ENCODE measurements at regions not wholly inside any gene's neighbourhood (a gene's known extent, or its start where the extent isn't known, plus 50 kb on each side); places are given as distances from the start of the nearest gene placed in this dataset.
A peak's percentile ranks its signal among the peaks of the same experiment; 100 is the strongest.

DNA sequence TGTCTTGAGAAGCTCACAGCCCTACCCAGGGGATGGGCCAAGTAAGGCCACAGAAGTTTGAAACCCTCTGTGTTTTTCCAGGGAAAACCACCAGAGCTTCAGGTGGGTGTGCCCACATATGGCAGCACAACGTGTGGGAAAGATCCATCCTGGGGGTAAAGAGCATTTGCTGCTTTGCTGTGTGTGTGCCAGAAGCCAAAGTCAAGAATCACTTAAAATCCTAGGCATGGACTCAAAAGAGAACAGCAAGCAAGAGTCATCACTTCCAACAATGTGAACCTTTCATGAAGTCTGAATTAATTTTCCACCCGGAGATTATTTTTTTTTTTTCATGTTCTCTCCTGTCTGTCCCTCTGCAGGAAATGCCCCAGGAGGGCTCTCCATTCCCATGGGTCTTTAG lies 308.2 kb upstream of the SGK1 start:
- CTCF ChIA-PET = interaction anchor here (0.6 to 1.6 kb wide), 2 partner anchors 201 to 437 kb away, joined by 3 to 6 read pairs; no protein-coding TSS in a partner anchor
- intact Hi-C loops (cut with micrococcal nuclease) = no loop called here

DNA sequence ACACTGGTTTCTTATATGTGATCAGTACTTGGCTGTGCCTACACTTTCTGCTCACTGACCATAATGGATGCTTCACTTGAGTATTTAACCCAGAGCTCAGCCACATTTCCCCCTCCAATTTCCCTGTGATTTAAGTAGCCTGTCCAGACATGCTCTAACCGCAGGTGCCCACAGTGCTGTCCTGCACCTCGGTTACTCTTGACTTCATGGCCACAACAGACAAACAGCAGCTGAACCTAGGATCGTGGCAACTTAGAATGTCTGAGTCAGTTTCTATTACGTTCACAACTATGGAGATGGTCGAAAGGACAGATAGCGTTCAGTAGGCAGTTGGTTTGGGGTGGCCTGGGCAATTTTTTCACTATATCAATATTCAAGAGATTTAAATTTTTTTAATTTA lies 306.9 kb upstream of the SGK1 start:
- ChIA-PET CTCF (interaction anchor here (0.6 to 5.4 kb wide), 4 partner anchors 9 to 202 kb away, joined by 3 to 46 read pairs (median 7); no protein-coding TSS in a partner anchor), POLR2A (interaction anchor here (0.6 to 7.1 kb wide), 9 partner anchors 12 to 451 kb away, joined by 3 to 180 read pairs (median 4); no protein-coding TSS in a partner anchor)
- peak overlapping the region; percentile 57 for H3K27ac Mint-ChIP-seq (ENCODE audit: low read depth, unreplicated experiment)
- intact Hi-C loops (cut with micrococcal nuclease) = no loop called here
- peak; percentile 52 for DNase-seq (ENCODE audit: unreplicated experiment)
- no TSS peak for BruUV-seq (replicated peaks)
- TF ChIP-seq, protein P1, sequence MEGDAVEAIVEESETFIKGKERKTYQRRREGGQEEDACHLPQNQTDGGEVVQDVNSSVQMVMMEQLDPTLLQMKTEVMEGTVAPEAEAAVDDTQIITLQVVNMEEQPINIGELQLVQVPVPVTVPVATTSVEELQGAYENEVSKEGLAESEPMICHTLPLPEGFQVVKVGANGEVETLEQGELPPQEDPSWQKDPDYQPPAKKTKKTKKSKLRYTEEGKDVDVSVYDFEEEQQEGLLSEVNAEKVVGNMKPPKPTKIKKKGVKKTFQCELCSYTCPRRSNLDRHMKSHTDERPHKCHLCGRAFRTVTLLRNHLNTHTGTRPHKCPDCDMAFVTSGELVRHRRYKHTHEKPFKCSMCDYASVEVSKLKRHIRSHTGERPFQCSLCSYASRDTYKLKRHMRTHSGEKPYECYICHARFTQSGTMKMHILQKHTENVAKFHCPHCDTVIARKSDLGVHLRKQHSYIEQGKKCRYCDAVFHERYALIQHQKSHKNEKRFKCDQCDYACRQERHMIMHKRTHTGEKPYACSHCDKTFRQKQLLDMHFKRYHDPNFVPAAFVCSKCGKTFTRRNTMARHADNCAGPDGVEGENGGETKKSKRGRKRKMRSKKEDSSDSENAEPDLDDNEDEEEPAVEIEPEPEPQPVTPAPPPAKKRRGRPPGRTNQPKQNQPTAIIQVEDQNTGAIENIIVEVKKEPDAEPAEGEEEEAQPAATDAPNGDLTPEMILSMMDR (IDR thresholded peaks at IDR 0.05; ENCODE audit: unreplicated experiment) = no peak
- no peaks in the 10 kb centered on the region for H3K9me3 Mint-ChIP-seq (ENCODE audit: unreplicated experiment)
- no peaks in the 10 kb centered on the region for H3K27me3 Mint-ChIP-seq (ENCODE audit: insufficient read depth, unreplicated experiment)
- H3K4me1 Mint-ChIP-seq (ENCODE audit: insufficient read depth, unreplicated experiment) = peaks cover 52% of the 10 kb centered on the region
- peaks cover 6% of the 10 kb centered on the region for H3K36me3 Mint-ChIP-seq (ENCODE audit: insufficient read depth, unreplicated experiment)
- no peak overlapping the region for H3K4me3 Mint-ChIP-seq (ENCODE audit: unreplicated experiment)

More for the DNA sequence above, 308.2 kb upstream of the SGK1 start:
- BruUV-seq (replicated peaks) = no TSS peak
- Mint-ChIP-seq H3K4me1 (ENCODE audit: insufficient read depth, unreplicated experiment) (peaks cover 57% of the 10 kb centered on the region), H3K9me3 (ENCODE audit: unreplicated experiment) (no peaks in the 10 kb centered on the region), H3K4me3 (ENCODE audit: unreplicated experiment) (no peak overlapping the region), H3K36me3 (ENCODE audit: insufficient read depth, unreplicated experiment) (peaks cover 6% of the 10 kb centered on the region), H3K27me3 (ENCODE audit: insufficient read depth, unreplicated experiment) (no peaks in the 10 kb centered on the region), H3K27ac (ENCODE audit: low read depth, unreplicated experiment) (no peak overlapping the region)
- POLR2A ChIA-PET = interaction anchor here (0.8 to 1.7 kb wide), 4 partner anchors 12 to 197 kb away, joined by 4 to 5 read pairs (median 4); no protein-coding TSS in a partner anchor
- TF ChIP-seq, protein P1 (IDR thresholded peaks at IDR 0.05; ENCODE audit: unreplicated experiment) = no peak
- no peak for DNase-seq (ENCODE audit: unreplicated experiment)

DNA sequence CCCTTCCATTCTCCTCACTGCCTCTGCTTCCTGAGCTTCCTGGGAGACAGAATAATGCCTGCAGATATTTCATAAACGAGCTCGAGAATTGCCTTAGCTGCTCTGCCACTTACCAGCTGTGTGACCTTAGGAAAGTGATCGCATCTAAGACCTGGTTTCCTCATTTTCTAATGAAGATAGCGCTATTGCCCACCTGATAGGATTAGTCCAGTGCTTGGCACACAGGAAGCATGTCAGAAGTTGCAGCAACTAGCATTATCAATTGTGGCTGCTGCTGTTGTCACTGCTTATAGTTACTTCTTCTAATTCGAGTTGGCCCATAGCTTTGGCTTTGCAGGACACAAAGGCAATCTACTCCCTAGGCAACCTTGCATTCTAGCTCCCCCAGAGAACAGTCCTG lies 305.5 kb upstream of the SGK1 start:
- BruUV-seq (replicated peaks) = no TSS peak
- TF ChIP-seq, protein P1 (IDR thresholded peaks at IDR 0.05; ENCODE audit: unreplicated experiment) = no peak
- no peaks in the 10 kb centered on the region for H3K27me3 Mint-ChIP-seq (ENCODE audit: insufficient read depth, unreplicated experiment)
- ChIA-PET CTCF (interaction anchor here (0.6 to 5.4 kb wide), 17 partner anchors 8 to 499 kb away, joined by 3 to 46 read pairs (median 4); no protein-coding TSS in a partner anchor), POLR2A (interaction anchor here (0.6 to 7.1 kb wide), 17 partner anchors 8 to 450 kb away, joined by 3 to 180 read pairs (median 10); no protein-coding TSS in a partner anchor)
- H3K27ac Mint-ChIP-seq (ENCODE audit: low read depth, unreplicated experiment) = peak overlapping the region; percentile 57
- H3K4me3 Mint-ChIP-seq (ENCODE audit: unreplicated experiment) = no peak overlapping the region
- intact Hi-C loops (cut with micrococcal nuclease) = no loop called here
- no peak for DNase-seq (ENCODE audit: unreplicated experiment)
- peaks cover 6% of the 10 kb centered on the region for H3K36me3 Mint-ChIP-seq (ENCODE audit: insufficient read depth, unreplicated experiment)
- H3K4me1 Mint-ChIP-seq (ENCODE audit: insufficient read depth, unreplicated experiment) = peaks cover 61% of the 10 kb centered on the region
- H3K9me3 Mint-ChIP-seq (ENCODE audit: unreplicated experiment) = no peaks in the 10 kb centered on the region

DNA sequence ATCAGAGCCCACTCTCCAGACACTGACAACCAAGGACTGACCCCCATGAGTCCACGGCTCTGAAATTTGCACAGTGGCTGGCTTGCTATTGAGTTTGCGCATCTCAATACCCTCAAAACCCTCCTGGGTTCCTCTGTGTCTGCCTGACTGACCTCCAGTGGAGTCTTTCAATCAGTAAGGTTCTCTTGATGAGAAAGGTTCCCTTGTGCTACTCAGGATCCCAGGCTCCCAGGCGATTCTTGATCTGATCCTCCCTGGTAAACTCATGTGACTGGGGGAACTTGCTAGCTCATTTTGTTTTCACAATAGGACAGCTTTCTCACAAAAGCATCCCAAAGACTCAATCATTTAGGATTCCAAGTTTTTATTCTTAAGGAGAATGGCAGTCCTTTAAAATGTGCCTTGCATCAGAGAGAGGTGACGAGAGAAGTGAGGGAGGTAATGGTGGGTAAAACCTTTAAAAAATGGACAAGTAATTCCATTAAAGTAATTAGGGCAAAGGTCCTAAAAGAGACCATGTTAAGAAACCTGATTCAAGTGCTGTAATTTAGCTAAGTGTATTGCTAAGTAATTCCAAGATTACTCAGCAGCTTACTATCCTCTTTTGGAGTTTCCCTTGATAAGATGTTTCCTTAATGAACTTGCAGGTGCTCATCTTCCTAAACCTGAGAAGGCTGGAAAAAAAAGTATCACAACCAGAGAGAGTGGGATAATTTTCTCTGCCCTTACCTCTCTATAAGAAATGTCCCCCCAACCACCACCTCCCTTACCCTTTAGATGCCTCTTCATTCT lies 304.7 kb upstream of the SGK1 start:
- no peaks in the 10 kb centered on the region for H3K9me3 Mint-ChIP-seq (ENCODE audit: unreplicated experiment)

More for the DNA sequence above, 304.7 kb upstream of the SGK1 start:
- TF ChIP-seq, protein P1 (IDR thresholded peaks at IDR 0.05; ENCODE audit: unreplicated experiment) = no peak
- ChIA-PET POLR2A (interaction anchor here (0.7 to 7.1 kb wide), 46 partner anchors 9 to 977 kb away, joined by 3 to 180 read pairs (median 5); no protein-coding TSS in a partner anchor), CTCF (interaction anchor here (0.6 to 5.4 kb wide), 19 partner anchors 9 to 467 kb away, joined by 3 to 46 read pairs (median 4); no protein-coding TSS in a partner anchor)
- DNase-seq (ENCODE audit: unreplicated experiment) = peak; percentile 29
- peak overlapping the region; percentile 57 for H3K27ac Mint-ChIP-seq (ENCODE audit: low read depth, unreplicated experiment)
- BruUV-seq (replicated peaks) = TSS peak; percentile 98
- intact Hi-C loops (cut with micrococcal nuclease) = no loop called here
- H3K27me3 Mint-ChIP-seq (ENCODE audit: insufficient read depth, unreplicated experiment) = no peaks in the 10 kb centered on the region
- peaks cover 61% of the 10 kb centered on the region for H3K4me1 Mint-ChIP-seq (ENCODE audit: insufficient read depth, unreplicated experiment)
- H3K36me3 Mint-ChIP-seq (ENCODE audit: insufficient read depth, unreplicated experiment) = peaks cover 6% of the 10 kb centered on the region
- peak overlapping the region; percentile 35 for H3K4me3 Mint-ChIP-seq (ENCODE audit: unreplicated experiment)

Data from MCF 10A (cell line).